ENCODE measurements at regions not wholly inside any gene's neighbourhood (a gene's known extent, or its start where the extent isn't known, plus 50 kb on each side); places are given as distances from the start of the nearest gene placed in this dataset.

GRCh38 chr5:109532773-109533364, 123.1 kb upstream of the PJA2 start:
- DNase-seq (ENCODE audit: low read depth in 2 of 2), result no peak

GRCh38 chr5:109531262-109531661, 121.5 kb upstream of the PJA2 start:
- no peak for DNase-seq (ENCODE audit: low read depth in 2 of 2)

GRCh38 chr5:109529987-109530386, 120.2 kb upstream of the PJA2 start:
- no peak for DNase-seq (ENCODE audit: low read depth in 2 of 2)

GRCh38 chr5:109529520-109529919, 119.7 kb upstream of the PJA2 start:
- DNase-seq (ENCODE audit: low read depth in 2 of 2), result no peak

- no peak for DNase-seq (ENCODE audit: low read depth in 2 of 2)
These were observed 114.8 kb upstream of the PJA2 start for GRCh38 chr5:109524555-109524954.

GRCh38 chr5:109524026-109524425, 114.3 kb upstream of the PJA2 start:
- DNase-seq (ENCODE audit: low read depth in 2 of 2), result no peak

GRCh38 chr5:109522404-109522803, 112.6 kb upstream of the PJA2 start:
- no peak for DNase-seq (ENCODE audit: low read depth in 2 of 2)

- no peak for DNase-seq (ENCODE audit: low read depth in 2 of 2)
These were observed 109.6 kb upstream of the PJA2 start for GRCh38 chr5:109519416-109519815.

- no peak for DNase-seq (ENCODE audit: low read depth in 2 of 2)
These were observed 106.6 kb upstream of the PJA2 start for GRCh38 chr5:109516390-109516789.

GRCh38 chr5:109511980-109512734, 102.4 kb upstream of the PJA2 start:
- no peak for DNase-seq (ENCODE audit: low read depth in 2 of 2)

- no peak for DNase-seq (ENCODE audit: low read depth in 2 of 2)
These were observed 96.8 kb upstream of the PJA2 start for GRCh38 chr5:109506556-109506955.

GRCh38 chr5:109496112-109496511, 86.3 kb upstream of the PJA2 start:
- DNase-seq (ENCODE audit: low read depth in 2 of 2), result no peak

- no peak for DNase-seq (ENCODE audit: low read depth in 2 of 2)
These were observed 78.1 kb upstream of the PJA2 start for GRCh38 chr5:109487753-109488420.

GRCh38 chr5:109486200-109486804, 76.5 kb upstream of the PJA2 start:
- DNase-seq (ENCODE audit: low read depth in 2 of 2), result no peak

GRCh38 chr5:109485030-109485429, 75.3 kb upstream of the PJA2 start:
- DNase-seq (ENCODE audit: low read depth in 2 of 2), result no peak

- DNase-seq (ENCODE audit: low read depth in 2 of 2), result no peak
These were observed 74.8 kb upstream of the PJA2 start for GRCh38 chr5:109484597-109484996.

GRCh38 chr5:109483395-109483971, 73.7 kb upstream of the PJA2 start:
- DNase-seq (ENCODE audit: low read depth in 2 of 2), result no peak

GRCh38 chr5:109482748-109483147, 73.0 kb upstream of the PJA2 start:
- DNase-seq (ENCODE audit: low read depth in 2 of 2), result no peak

GRCh38 chr5:109479260-109479860, 69.6 kb upstream of the PJA2 start:
- no peak for DNase-seq (ENCODE audit: low read depth in 2 of 2)

GRCh38 chr5:109478830-109479229, 69.1 kb upstream of the PJA2 start:
- no peak for DNase-seq (ENCODE audit: low read depth in 2 of 2)

GRCh38 chr5:109476292-109476691, 66.5 kb upstream of the PJA2 start:
- no peak for DNase-seq (ENCODE audit: low read depth in 2 of 2)

Data from activated CD4-positive, alpha-beta T cell treated with anti-CD3 and anti-CD28 coated beads for 24 hours (primary cell).